Upper lobe of left lung (tissue), 6 donors: ENCODE measurements at regions not wholly inside any gene's neighbourhood (a gene's known extent, or its start where the extent isn't known, plus 50 kb on each side); places are given as distances from the start of the nearest gene placed in this dataset.

Source experiments
- ATAC-seq, 2 donors: fragments of 200-7000 bp; cut with Tn5 transposase; one replicate each; pipeline ENCODE4 v1.9.1; 2022; ENCODE audit warnings: mild to moderate bottlenecking in 2 of 2, moderate library complexity in 2 of 2; ENCODE audit not compliant: low FRiP score in 2 of 2
- DNase-seq, 2 donors: peaks; one replicate each; pipeline ENCODE4 v3.0.0-alpha.2; 2019 to 2020
- H3K27ac ChIP-seq, 4 donors: fragments of 200-600 bp; sonication (generic); one replicate each; pipeline ENCODE4 v1.5.1; 2016 to 2019
- H3K27me3 ChIP-seq, 4 donors: fragments of 200-600 bp; sonication (generic); one replicate each; pipeline ENCODE4 v1.5.1; 2017 to 2019
- H3K36me3 ChIP-seq, 4 donors: fragments of 200-600 bp; sonication (generic); one replicate each; pipeline ENCODE4 v1.5.1; 2016 to 2019
- H3K4me1 ChIP-seq, 4 donors: fragments of 200-600 bp; sonication (generic); one replicate each; pipeline ENCODE4 v1.5.1; 2018 to 2019
- H3K4me3 ChIP-seq, 4 donors: fragments of 200-600 bp; sonication (generic); one replicate each; pipeline ENCODE4 v1.5.1; 2017 to 2019; ENCODE audit warnings: mild to moderate bottlenecking in 2 of 4, moderate library complexity in 1 of 4
- H3K9me3 ChIP-seq, 4 donors: fragments of 200-600 bp; sonication (generic); one replicate each; pipeline ENCODE4 v1.5.1; 2018 to 2019
- CTCF ChIP-seq, 6 experiments: fragments of 450-650 bp in 4 of 6; fragments of 200-600 bp in 2 of 6; sonication (generic) in 2 of 6; IDR thresholded peaks; one replicate each; pipeline ENCODE4 v1.5.1; 2016 to 2019; ENCODE audit warnings: antibody characterized with exemption in 6 of 6
- EP300 ChIP-seq, 4 donors: sonication (generic); formaldehyde crosslinking; IDR thresholded peaks; one replicate each; pipeline ENCODE4 v1.5.1; 2017; ENCODE audit warnings: antibody characterized with exemption in 4 of 4, control low read depth in 2 of 4
- POLR2A ChIP-seq, 4 donors: fragments of 450-650 bp; IDR thresholded peaks; one replicate each; pipeline ENCODE4 v1.5.1; 2016 to 2017; ENCODE audit warnings: antibody characterized with exemption in 4 of 4, mild to moderate bottlenecking in 2 of 4
- POLR2AphosphoS5 ChIP-seq, 2 donors: sonication (generic); formaldehyde crosslinking; IDR thresholded peaks; one replicate each; pipeline ENCODE4 v1.5.1; 2017; ENCODE audit warnings: antibody characterized with exemption in 2 of 2
- WGBS, 2 donors: methylation state at CpG; one replicate each; pipeline ENCODE4 v1.1.5; 2017 to 2018; 5-methylcytosine and 5-hydroxymethylcytosine counted together
- donor health status: DM: no; HTN: no; CAD: no; lungs with moderate emphysema.
- donor health status: DM: no; HTN: yes; CAD: no; lungs with severe emphysema.

GRCh38 chr16:64295466-64295865 is 826.4 kb downstream of the CDH11 start:
- Histone ChIP-seq H3K36me3 (no peaks in the 10 kb centered on the region), H3K4me1 (no peaks in the 10 kb centered on the region), H3K9me3 (no peaks in the 10 kb centered on the region), H3K27me3 (no peaks in the 10 kb centered on the region), H3K4me3 (no peak overlapping the region), H3K27ac (no peak overlapping the region)
- ATAC-seq (no peak), DNase-seq (no peak)
- 91 to 92% methylated on average over 2 of the region's 2 CpGs for WGBS, 2 donors
- TF ChIP-seq POLR2A (IDR thresholded peaks at IDR 0.05): no peak
- TF ChIP-seq EP300 (IDR thresholded peaks at IDR 0.05): no peak
- no peak for TF ChIP-seq POLR2AphosphoS5 (IDR thresholded peaks at IDR 0.05)
- TF ChIP-seq CTCF (IDR thresholded peaks at IDR 0.05): no peak

GRCh38 chr16:64292953-64293352 is 828.9 kb downstream of the CDH11 start:
- ATAC-seq: peak in 1 of 2 donors; percentile 66
- Histone ChIP-seq H3K36me3 (no peaks in the 10 kb centered on the region), H3K4me3 (no peak overlapping the region), H3K9me3 (no peaks in the 10 kb centered on the region), H3K27ac (no peak overlapping the region), H3K27me3 (no peaks in the 10 kb centered on the region), H3K4me1 (no peaks in the 10 kb centered on the region)
- WGBS, 2 donors: 90 to 94% methylated on average over 4 of the region's 4 CpGs
- TF ChIP-seq POLR2A (IDR thresholded peaks at IDR 0.05): no peak
- no peak for TF ChIP-seq CTCF (IDR thresholded peaks at IDR 0.05)
- TF ChIP-seq POLR2AphosphoS5 (IDR thresholded peaks at IDR 0.05): no peak
- no peak for TF ChIP-seq EP300 (IDR thresholded peaks at IDR 0.05)
- DNase-seq: no peak

GRCh38 chr16:64292161-64292560 is 829.7 kb downstream of the CDH11 start:
- H3K4me1 ChIP-seq: no peaks in the 10 kb centered on the region
- no peaks in the 10 kb centered on the region for H3K36me3 ChIP-seq
- ATAC-seq: no peak
- no peaks in the 10 kb centered on the region for H3K27me3 ChIP-seq
- no peak overlapping the region for H3K4me3 ChIP-seq
- no peaks in the 10 kb centered on the region for H3K9me3 ChIP-seq
- no peak for DNase-seq
- no peak overlapping the region for H3K27ac ChIP-seq
- 70 to 71% methylated on average over 1 of the region's 1 CpG for WGBS, 2 donors
- no peak for TF ChIP-seq POLR2A (IDR thresholded peaks at IDR 0.05)
- no peak for TF ChIP-seq POLR2AphosphoS5 (IDR thresholded peaks at IDR 0.05)
- no peak for TF ChIP-seq CTCF (IDR thresholded peaks at IDR 0.05)
- no peak for TF ChIP-seq EP300 (IDR thresholded peaks at IDR 0.05)

- no peaks in the 10 kb centered on the region for H3K4me1 ChIP-seq
- H3K4me3 ChIP-seq: no peak overlapping the region
- no peaks in the 10 kb centered on the region for H3K27me3 ChIP-seq
- ATAC-seq: no peak
- WGBS, 2 donors: 72 to 82% methylated on average over 4 of the region's 4 CpGs
- no peaks in the 10 kb centered on the region for H3K36me3 ChIP-seq
- no peak for TF ChIP-seq CTCF (IDR thresholded peaks at IDR 0.05)
- no peak for TF ChIP-seq POLR2A (IDR thresholded peaks at IDR 0.05)
- TF ChIP-seq EP300 (IDR thresholded peaks at IDR 0.05): no peak
- no peak for TF ChIP-seq POLR2AphosphoS5 (IDR thresholded peaks at IDR 0.05)
- H3K9me3 ChIP-seq: no peaks in the 10 kb centered on the region
- H3K27ac ChIP-seq: no peak overlapping the region
- no peak for DNase-seq
Measured at GRCh38 chr16:64290461-64290860, 831.4 kb downstream of the CDH11 start.

- H3K4me1 ChIP-seq: no peaks in the 10 kb centered on the region
- H3K4me3 ChIP-seq: no peak overlapping the region
- 65 to 66% methylated on average over 4 of the region's 4 CpGs for WGBS, 2 donors
- no peaks in the 10 kb centered on the region for H3K27me3 ChIP-seq
- no peaks in the 10 kb centered on the region for H3K36me3 ChIP-seq
- TF ChIP-seq POLR2AphosphoS5 (IDR thresholded peaks at IDR 0.05) (no peak), EP300 (IDR thresholded peaks at IDR 0.05) (no peak), POLR2A (IDR thresholded peaks at IDR 0.05) (no peak), CTCF (IDR thresholded peaks at IDR 0.05) (no peak)
- H3K9me3 ChIP-seq: peaks cover 0 to 5% (median 0%) of the 10 kb centered on the region in 4 donors
- ATAC-seq (no peak), DNase-seq (no peak)
- no peak overlapping the region for H3K27ac ChIP-seq
Measured at GRCh38 chr16:64287655-64288528, 834.0 kb downstream of the CDH11 start.
